ENCODE measurements at regions not wholly inside any gene's neighbourhood (a gene's known extent, or its start where the extent isn't known, plus 50 kb on each side); places are given as distances from the start of the nearest gene placed in this dataset.
"Not testable (repeated sequence)": the region's sequence is repeated elsewhere in the genome, so short reads cannot be mapped to it uniquely, and the experiment has no call there.

DNA sequence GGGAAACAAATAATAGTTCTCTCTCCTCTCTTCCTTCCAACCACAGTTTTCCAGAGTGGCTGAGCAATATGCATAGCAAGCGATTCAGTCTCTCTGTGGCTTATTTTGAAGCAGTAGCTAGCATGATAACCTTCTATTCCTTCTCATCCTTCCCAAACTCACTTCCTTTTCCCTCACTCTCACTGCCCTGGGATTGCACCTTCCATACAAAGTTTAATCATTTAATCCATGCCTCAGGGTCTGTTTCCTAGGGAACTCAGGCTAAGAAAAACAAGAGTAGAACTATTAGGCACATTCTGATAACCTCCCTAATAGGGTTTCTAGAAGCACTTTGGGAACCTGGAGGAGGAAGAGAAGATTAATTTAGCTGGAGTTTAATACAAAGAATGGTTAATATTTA lies 97.7 kb upstream of the S1PR1 start:
- Histone ChIP-seq H3K27ac (ENCODE audit: low read depth, low read length) (no peak overlapping the region), H3K27me3 (ENCODE audit: control insufficient read depth, insufficient read depth, low read length) (no peaks in the 10 kb centered on the region), H3K4me1 (ENCODE audit: control insufficient read depth, insufficient read depth, low read length) (peaks cover 19% of the 10 kb centered on the region), H3K36me3 (ENCODE audit: control insufficient read depth, insufficient read depth, low read length) (no peaks in the 10 kb centered on the region), H3K9me3 (ENCODE audit: control insufficient read depth, insufficient read depth, low read length) (no peaks in the 10 kb centered on the region), H3K9ac (ENCODE audit: low read depth, low read length) (no peak overlapping the region), H3K4me3 (ENCODE audit: low read depth, low read length) (no peak overlapping the region)

- no peaks in the 10 kb centered on the region for H3K27me3 ChIP-seq (ENCODE audit: control insufficient read depth, insufficient read depth, low read length)
- peaks cover 19% of the 10 kb centered on the region for H3K4me1 ChIP-seq (ENCODE audit: control insufficient read depth, insufficient read depth, low read length)
Observed at GRCh38 chr1:101137144-101138126, 99.4 kb upstream of the S1PR1 start.

DNA sequence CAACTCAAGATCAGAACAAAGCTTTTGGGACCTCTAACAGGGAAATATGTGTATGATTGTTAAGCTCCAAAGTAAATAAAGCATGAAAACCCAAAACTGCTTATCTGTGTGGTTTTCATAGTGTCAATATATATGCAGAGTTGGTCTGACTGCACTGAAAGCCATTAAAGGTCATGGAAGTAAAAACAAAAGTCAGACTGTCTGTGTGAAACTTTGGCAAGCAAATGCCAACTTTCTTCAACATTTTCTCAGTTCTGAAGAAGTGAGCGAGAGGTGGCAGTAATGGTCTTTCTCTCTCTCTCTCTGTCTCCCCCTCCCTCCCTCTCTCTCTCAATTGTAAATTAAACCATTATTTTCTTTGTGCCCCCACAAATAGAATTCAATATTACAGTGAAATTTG lies 100.1 kb upstream of the S1PR1 start:
- H3K4me3 ChIP-seq (ENCODE audit: low read depth, low read length), result peak overlapping the region; percentile 50
- H3K9ac ChIP-seq (ENCODE audit: low read depth, low read length), result no peak overlapping the region

More at GRCh38 chr1:101137144-101138126, 99.4 kb upstream of the S1PR1 start:
- Histone ChIP-seq H3K27ac (ENCODE audit: low read depth, low read length) (peak overlapping the region; percentile 58), H3K36me3 (ENCODE audit: control insufficient read depth, insufficient read depth, low read length) (no peaks in the 10 kb centered on the region), H3K4me3 (ENCODE audit: low read depth, low read length) (peak overlapping the region; percentile 50), H3K9ac (ENCODE audit: low read depth, low read length) (peak overlapping the region; percentile 48; the same call in 1 of the 2 replicates), H3K9me3 (ENCODE audit: control insufficient read depth, insufficient read depth, low read length) (no peaks in the 10 kb centered on the region)

GRCh38 chr1:101136271-101136670 lies 100.5 kb upstream of the S1PR1 start:
- no peaks in the 10 kb centered on the region for H3K27me3 ChIP-seq (ENCODE audit: control insufficient read depth, insufficient read depth, low read length)
- peaks cover 19% of the 10 kb centered on the region for H3K4me1 ChIP-seq (ENCODE audit: control insufficient read depth, insufficient read depth, low read length)
- no peak overlapping the region for H3K27ac ChIP-seq (ENCODE audit: low read depth, low read length)
- H3K36me3 ChIP-seq (ENCODE audit: control insufficient read depth, insufficient read depth, low read length), result no peaks in the 10 kb centered on the region
- H3K4me3 ChIP-seq (ENCODE audit: low read depth, low read length), result no peak overlapping the region
- no peak overlapping the region for H3K9ac ChIP-seq (ENCODE audit: low read depth, low read length)
- no peaks in the 10 kb centered on the region for H3K9me3 ChIP-seq (ENCODE audit: control insufficient read depth, insufficient read depth, low read length)

More for the DNA sequence above, 100.1 kb upstream of the S1PR1 start:
- Histone ChIP-seq H3K36me3 (ENCODE audit: control insufficient read depth, insufficient read depth, low read length) (no peaks in the 10 kb centered on the region), H3K4me1 (ENCODE audit: control insufficient read depth, insufficient read depth, low read length) (peaks cover 19% of the 10 kb centered on the region), H3K27ac (ENCODE audit: low read depth, low read length) (peak overlapping the region; percentile 58), H3K27me3 (ENCODE audit: control insufficient read depth, insufficient read depth, low read length) (no peaks in the 10 kb centered on the region), H3K9me3 (ENCODE audit: control insufficient read depth, insufficient read depth, low read length) (no peaks in the 10 kb centered on the region)

- H3K9ac ChIP-seq (ENCODE audit: low read depth, low read length), result no peak overlapping the region
- H3K4me1 ChIP-seq (ENCODE audit: control insufficient read depth, insufficient read depth, low read length), result peaks cover 19% of the 10 kb centered on the region
- no peaks in the 10 kb centered on the region for H3K27me3 ChIP-seq (ENCODE audit: control insufficient read depth, insufficient read depth, low read length)
- H3K27ac ChIP-seq (ENCODE audit: low read depth, low read length), result no peak overlapping the region
- no peaks in the 10 kb centered on the region for H3K9me3 ChIP-seq (ENCODE audit: control insufficient read depth, insufficient read depth, low read length)
- no peaks in the 10 kb centered on the region for H3K36me3 ChIP-seq (ENCODE audit: control insufficient read depth, insufficient read depth, low read length)
- H3K4me3 ChIP-seq (ENCODE audit: low read depth, low read length), result no peak overlapping the region
Observed at GRCh38 chr1:101135526-101135925, 101.3 kb upstream of the S1PR1 start.

GRCh38 chr1:101131239-101131843 lies 105.5 kb upstream of the S1PR1 start:
- peaks cover 8% of the 10 kb centered on the region for H3K4me1 ChIP-seq (ENCODE audit: control insufficient read depth, insufficient read depth, low read length)
- no peaks in the 10 kb centered on the region for H3K9me3 ChIP-seq (ENCODE audit: control insufficient read depth, insufficient read depth, low read length)
- no peak overlapping the region for H3K27ac ChIP-seq (ENCODE audit: low read depth, low read length)
- H3K4me3 ChIP-seq (ENCODE audit: low read depth, low read length), result no peak overlapping the region
- no peaks in the 10 kb centered on the region for H3K36me3 ChIP-seq (ENCODE audit: control insufficient read depth, insufficient read depth, low read length)
- H3K9ac ChIP-seq (ENCODE audit: low read depth, low read length), result no peak overlapping the region
- H3K27me3 ChIP-seq (ENCODE audit: control insufficient read depth, insufficient read depth, low read length), result no peaks in the 10 kb centered on the region

GRCh38 chr1:101130673-101131072 lies 105.1 kb upstream of the DPH5 start:
- Histone ChIP-seq H3K4me1 (ENCODE audit: control insufficient read depth, insufficient read depth, low read length) (peaks cover 6% of the 10 kb centered on the region), H3K4me3 (ENCODE audit: low read depth, low read length) (no peak overlapping the region), H3K27ac (ENCODE audit: low read depth, low read length) (no peak overlapping the region), H3K27me3 (ENCODE audit: control insufficient read depth, insufficient read depth, low read length) (no peaks in the 10 kb centered on the region), H3K36me3 (ENCODE audit: control insufficient read depth, insufficient read depth, low read length) (no peaks in the 10 kb centered on the region), H3K9me3 (ENCODE audit: control insufficient read depth, insufficient read depth, low read length) (no peaks in the 10 kb centered on the region), H3K9ac (ENCODE audit: low read depth, low read length) (no peak overlapping the region)

GRCh38 chr1:101128846-101129245 lies 103.3 kb upstream of the DPH5 start:
- Histone ChIP-seq H3K27ac (ENCODE audit: low read depth, low read length) (no peak overlapping the region), H3K9ac (ENCODE audit: low read depth, low read length) (no peak overlapping the region), H3K4me3 (ENCODE audit: low read depth, low read length) (no peak overlapping the region)

GRCh38 chr1:101128211-101128727 lies 102.7 kb upstream of the DPH5 start:
- Histone ChIP-seq H3K4me3 (ENCODE audit: low read depth, low read length) (no peak overlapping the region), H3K4me1 (ENCODE audit: control insufficient read depth, insufficient read depth, low read length) (peaks cover 6% of the 10 kb centered on the region), H3K9me3 (ENCODE audit: control insufficient read depth, insufficient read depth, low read length) (no peaks in the 10 kb centered on the region), H3K27me3 (ENCODE audit: control insufficient read depth, insufficient read depth, low read length) (no peaks in the 10 kb centered on the region), H3K36me3 (ENCODE audit: control insufficient read depth, insufficient read depth, low read length) (no peaks in the 10 kb centered on the region), H3K27ac (ENCODE audit: low read depth, low read length) (peak overlapping the region; percentile 32), H3K9ac (ENCODE audit: low read depth, low read length) (no peak overlapping the region)

More at GRCh38 chr1:101128846-101129245, 103.3 kb upstream of the DPH5 start:
- no peaks in the 10 kb centered on the region for H3K27me3 ChIP-seq (ENCODE audit: control insufficient read depth, insufficient read depth, low read length)
- H3K36me3 ChIP-seq (ENCODE audit: control insufficient read depth, insufficient read depth, low read length), result no peaks in the 10 kb centered on the region
- H3K4me1 ChIP-seq (ENCODE audit: control insufficient read depth, insufficient read depth, low read length), result peaks cover 6% of the 10 kb centered on the region
- no peaks in the 10 kb centered on the region for H3K9me3 ChIP-seq (ENCODE audit: control insufficient read depth, insufficient read depth, low read length)

GRCh38 chr1:101124405-101124804 lies 98.8 kb upstream of the DPH5 start:
- Histone ChIP-seq H3K4me3 (ENCODE audit: low read depth, low read length) (no peak overlapping the region), H3K9me3 (ENCODE audit: control insufficient read depth, insufficient read depth, low read length) (no peaks in the 10 kb centered on the region), H3K36me3 (ENCODE audit: control insufficient read depth, insufficient read depth, low read length) (no peaks in the 10 kb centered on the region), H3K9ac (ENCODE audit: low read depth, low read length) (no peak overlapping the region), H3K27ac (ENCODE audit: low read depth, low read length) (no peak overlapping the region), H3K27me3 (ENCODE audit: control insufficient read depth, insufficient read depth, low read length) (no peaks in the 10 kb centered on the region), H3K4me1 (ENCODE audit: control insufficient read depth, insufficient read depth, low read length) (peaks cover 6% of the 10 kb centered on the region)

DNA sequence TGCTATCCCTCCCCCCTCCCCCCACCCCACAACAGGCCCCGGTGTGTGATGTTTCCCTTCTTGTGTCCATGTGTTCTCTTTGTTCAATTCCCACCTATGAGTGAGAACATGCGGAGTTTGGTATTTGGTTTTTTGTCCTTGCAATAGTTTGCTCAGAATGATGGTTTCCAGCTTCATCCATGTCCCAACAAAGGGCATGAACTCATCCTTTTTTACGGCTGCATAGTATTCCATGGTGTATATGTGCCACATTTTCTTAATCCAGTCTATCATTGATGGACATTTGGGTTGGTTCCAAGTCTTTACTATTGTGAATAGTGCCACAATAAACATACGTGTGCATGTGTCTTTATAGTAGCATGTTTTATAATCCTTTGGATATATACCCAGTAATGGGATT lies 98.3 kb upstream of the DPH5 start:
- not testable (repeated sequence) for H3K36me3 ChIP-seq (ENCODE audit: control insufficient read depth, insufficient read depth, low read length); H3K27ac ChIP-seq (ENCODE audit: low read depth, low read length); H3K9ac ChIP-seq (ENCODE audit: low read depth, low read length); H3K4me3 ChIP-seq (ENCODE audit: low read depth, low read length); H3K4me1 ChIP-seq (ENCODE audit: control insufficient read depth, insufficient read depth, low read length); H3K9me3 ChIP-seq (ENCODE audit: control insufficient read depth, insufficient read depth, low read length); H3K27me3 ChIP-seq (ENCODE audit: control insufficient read depth, insufficient read depth, low read length)

All from HUES48 (cell line).